Keratinocyte (primary cell): ENCODE measurements at regions not wholly inside any gene's neighbourhood (a gene's known extent, or its start where the extent isn't known, plus 50 kb on each side); places are given as distances from the start of the nearest gene placed in this dataset.

Experiments
- DNase-seq: peaks from one replicate; pipeline ENCODE4 v3.0.0-alpha.2; 2011; ENCODE audit warnings: low read depth, missing footprints, low spot score
- FAIRE-seq: peaks from 2 replicates; lab custom pipeline; 2011; peaks lifted over from hg19 to GRCh38; lab: Jason Lieb, UNC
- H2AFZ ChIP-seq: 2 replicates; pipeline ENCODE4 v1.6.0; 2012; ENCODE audit warnings: low read length, control low read depth, inconsistent platforms; ENCODE audit not compliant: control insufficient read depth
- H3K27ac ChIP-seq: 2 replicates; pipeline ENCODE4 v1.5.1; 2011; ENCODE audit warnings: low read length; ENCODE audit not compliant: control insufficient read depth, insufficient read depth
- H3K27me3 ChIP-seq: 3 replicates; pipeline ENCODE4 v1.6.0; 2011; ENCODE audit warnings: low read length; ENCODE audit not compliant: control insufficient read depth, insufficient read depth; ENCODE audit errors: extremely low read depth
- H3K36me3 ChIP-seq, 2 experiments: 2 replicates in 1 of 2; 3 replicates in 1 of 2; pipeline ENCODE4 v1.5.1; 2011; ENCODE audit warnings: low read length in 2 of 2, mild to moderate bottlenecking in 1 of 2; ENCODE audit not compliant: control insufficient read depth in 2 of 2, insufficient read depth in 2 of 2; ENCODE audit errors: extremely low read depth in 1 of 2
- H3K4me1 ChIP-seq: 3 replicates; pipeline ENCODE4 v1.5.1; 2011; ENCODE audit warnings: low read length; ENCODE audit not compliant: control insufficient read depth, insufficient read depth; ENCODE audit errors: extremely low read depth
- H3K4me2 ChIP-seq: 3 replicates; pipeline ENCODE4 v1.6.0; 2011; ENCODE audit warnings: low read depth, low read length; ENCODE audit not compliant: control insufficient read depth, insufficient read depth; ENCODE audit errors: extremely low read depth
- H3K4me3 ChIP-seq, 3 experiments: fragments of 200-600 bp in 1 of 3; sonication (generic) in 1 of 3; 2 replicates in 2 of 3; 3 replicates in 1 of 3; pipeline ENCODE4 v1.5.1; 2011 to 2016; ENCODE audit warnings: low read length in 3 of 3, mild to moderate bottlenecking in 3 of 3, control low read depth in 2 of 3, inconsistent platforms in 1 of 3, low read depth in 1 of 3, mixed read lengths in 1 of 3, mixed run types in 1 of 3, moderate library complexity in 1 of 3; ENCODE audit not compliant: control insufficient read depth in 2 of 3, insufficient read depth in 2 of 3; ENCODE audit errors: extremely low read depth in 1 of 3
- H3K79me2 ChIP-seq: 2 replicates; pipeline ENCODE4 v1.6.0; 2012; ENCODE audit warnings: low read length; ENCODE audit not compliant: control insufficient read depth, insufficient read depth
- H3K9ac ChIP-seq: 3 replicates; pipeline ENCODE4 v1.6.0; 2011; ENCODE audit warnings: low read length; ENCODE audit not compliant: control insufficient read depth, insufficient read depth; ENCODE audit errors: extremely low read depth
- H3K9me1 ChIP-seq: 3 replicates; pipeline ENCODE4 v1.6.0; 2011; ENCODE audit warnings: low read length; ENCODE audit not compliant: control insufficient read depth, insufficient read depth; ENCODE audit errors: extremely low read depth
- H3K9me3 ChIP-seq: 2 replicates; pipeline ENCODE4 v1.5.1; 2012; ENCODE audit warnings: low read depth, low read length; ENCODE audit not compliant: control insufficient read depth
- H4K20me1 ChIP-seq: 3 replicates; pipeline ENCODE4 v1.6.0; 2011; ENCODE audit warnings: low read length; ENCODE audit not compliant: control insufficient read depth, insufficient read depth; ENCODE audit errors: extremely low read depth
- EZH2 ChIP-seq: IDR thresholded peaks from one replicate; pipeline ENCODE4 v1.6.1; 2012; ENCODE audit warnings: inconsistent platforms, mild to moderate bottlenecking, low read length, moderate library complexity
- dilution Hi-C: fragments of 300-500 bp; cut with MboI; formaldehyde crosslinking; loops from one replicate; pipeline ENCODE4 v1.7.0; 2020; ENCODE audit warnings: low sequenced_read_pairs; ENCODE audit not compliant: extremely low pct_ligation_motif_present
- TF ChIP-seq, protein P1 (sequence below), 3 experiments: IDR thresholded peaks in 1 of 3; conservative IDR thresholded peaks in 1 of 3; optimal IDR thresholded peaks in 1 of 3; 2 replicates in 2 of 3; 3 replicates in 1 of 3; pipeline versions ENCODE3 to v1.5.1; 2011; ENCODE audit warnings: low read length in 3 of 3, mild to moderate bottlenecking in 3 of 3, moderate library complexity in 2 of 3, control low read depth in 1 of 3, inconsistent platforms in 1 of 3; ENCODE audit not compliant: insufficient read depth in 2 of 3; ENCODE audit errors: extremely low read depth in 1 of 3

DNA sequence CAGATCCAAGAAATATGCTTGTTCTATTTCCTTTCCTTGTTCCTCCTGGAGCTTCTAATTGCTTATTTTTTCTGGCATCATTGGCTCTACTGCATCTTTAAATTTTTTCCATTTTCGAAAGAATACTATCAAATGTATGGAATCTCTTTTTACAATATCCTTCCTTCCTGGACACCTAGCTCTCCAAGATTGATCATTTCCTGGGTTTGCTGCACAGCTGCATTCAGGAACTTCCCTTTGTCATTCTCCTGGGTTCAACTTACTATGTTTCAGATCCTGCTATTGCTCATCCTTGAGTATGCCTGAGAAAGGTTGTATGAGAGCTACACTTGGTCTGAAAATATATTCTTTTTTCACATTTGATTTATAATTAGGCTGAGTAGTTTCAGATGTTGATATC lies 73.7 kb upstream of the ERCC6L2 start:
- Histone ChIP-seq H3K27me3 (no peaks in the 10 kb centered on the region), H3K9me3 (no peaks in the 10 kb centered on the region), H3K4me2 (no peak overlapping the region), H3K27ac (no peak overlapping the region), H3K4me3 (no peak overlapping the region), H3K36me3 (no peaks in the 10 kb centered on the region), H3K4me1 (no peaks in the 10 kb centered on the region), H3K9me1 (no peaks in the 10 kb centered on the region), H2AFZ (no peak overlapping the region), H3K79me2 (no peaks in the 10 kb centered on the region), H3K9ac (no peak overlapping the region), H4K20me1 (no peaks in the 10 kb centered on the region)
- no peak for FAIRE-seq
- TF ChIP-seq EZH2 = no peak
- TF ChIP-seq, protein P1, sequence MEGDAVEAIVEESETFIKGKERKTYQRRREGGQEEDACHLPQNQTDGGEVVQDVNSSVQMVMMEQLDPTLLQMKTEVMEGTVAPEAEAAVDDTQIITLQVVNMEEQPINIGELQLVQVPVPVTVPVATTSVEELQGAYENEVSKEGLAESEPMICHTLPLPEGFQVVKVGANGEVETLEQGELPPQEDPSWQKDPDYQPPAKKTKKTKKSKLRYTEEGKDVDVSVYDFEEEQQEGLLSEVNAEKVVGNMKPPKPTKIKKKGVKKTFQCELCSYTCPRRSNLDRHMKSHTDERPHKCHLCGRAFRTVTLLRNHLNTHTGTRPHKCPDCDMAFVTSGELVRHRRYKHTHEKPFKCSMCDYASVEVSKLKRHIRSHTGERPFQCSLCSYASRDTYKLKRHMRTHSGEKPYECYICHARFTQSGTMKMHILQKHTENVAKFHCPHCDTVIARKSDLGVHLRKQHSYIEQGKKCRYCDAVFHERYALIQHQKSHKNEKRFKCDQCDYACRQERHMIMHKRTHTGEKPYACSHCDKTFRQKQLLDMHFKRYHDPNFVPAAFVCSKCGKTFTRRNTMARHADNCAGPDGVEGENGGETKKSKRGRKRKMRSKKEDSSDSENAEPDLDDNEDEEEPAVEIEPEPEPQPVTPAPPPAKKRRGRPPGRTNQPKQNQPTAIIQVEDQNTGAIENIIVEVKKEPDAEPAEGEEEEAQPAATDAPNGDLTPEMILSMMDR (optimal IDR thresholded peaks at IDR 0.05 in 1 of 3, IDR thresholded peaks at IDR 0.05 in 1 of 3, conservative IDR thresholded peaks at IDR 0.05 in 1 of 3; ENCODE audit: extremely low read depth in 1 of 3, insufficient read depth in 2 of 3, low read length in 3 of 3) = no peak
- dilution Hi-C loops = no loop called here
- DNase-seq = no peak

DNA sequence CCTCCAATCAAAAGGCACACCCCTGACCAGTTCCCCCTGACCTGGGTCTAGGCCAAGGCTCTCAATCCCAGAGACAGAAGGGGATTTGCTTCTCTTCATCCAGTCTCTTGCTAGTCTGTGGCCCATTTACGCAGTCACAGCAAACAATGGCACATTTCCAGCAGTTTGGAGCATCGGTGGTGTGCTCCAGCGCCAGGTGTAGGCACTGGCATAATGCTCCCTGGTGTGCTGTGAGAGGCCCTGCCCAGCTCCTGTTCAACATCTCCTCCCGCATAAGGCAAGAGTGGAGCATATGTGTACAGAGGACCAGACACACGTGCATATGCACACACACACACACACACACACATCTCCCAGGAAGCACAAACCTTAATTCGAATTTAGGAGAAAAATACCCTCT lies 79.5 kb upstream of the ERCC6L2 start:
- no peak overlapping the region for H2AFZ ChIP-seq
- no peak overlapping the region for H3K9ac ChIP-seq
- H3K9me1 ChIP-seq = no peaks in the 10 kb centered on the region
- H3K4me1 ChIP-seq = no peaks in the 10 kb centered on the region
- TF ChIP-seq, protein P1 (optimal IDR thresholded peaks at IDR 0.05 in 1 of 3, IDR thresholded peaks at IDR 0.05 in 1 of 3, conservative IDR thresholded peaks at IDR 0.05 in 1 of 3; ENCODE audit: extremely low read depth in 1 of 3, insufficient read depth in 2 of 3, low read length in 3 of 3) = no peak
- TF ChIP-seq EZH2 = no peak
- no peaks in the 10 kb centered on the region for H4K20me1 ChIP-seq
- H3K79me2 ChIP-seq = no peaks in the 10 kb centered on the region
- no peak overlapping the region for H3K27ac ChIP-seq
- H3K4me3 ChIP-seq = no peak overlapping the region
- DNase-seq (no peak), FAIRE-seq (no peak)
- H3K27me3 ChIP-seq = no peaks in the 10 kb centered on the region
- H3K36me3 ChIP-seq = no peaks in the 10 kb centered on the region
- no peak overlapping the region for H3K4me2 ChIP-seq
- dilution Hi-C loops = no loop called here
- no peaks in the 10 kb centered on the region for H3K9me3 ChIP-seq
